Mesendoderm (in vitro differentiated cells): ENCODE measurements at regions not wholly inside any gene's neighbourhood (a gene's known extent, or its start where the extent isn't known, plus 50 kb on each side); places are given as distances from the start of the nearest gene placed in this dataset.

Experiments
- DNase-seq: peaks from one replicate; pipeline ENCODE4 v3.0.0; 2013
- H2AK5ac ChIP-seq: 2 replicates; pipeline ENCODE4 v1.6.1; 2013; ENCODE audit warnings: low read length, inconsistent platforms
- H2BK120ac ChIP-seq: 2 replicates; pipeline ENCODE4 v1.6.1; 2013; ENCODE audit warnings: low read depth, mild to moderate bottlenecking, low read length, moderate library complexity, mixed read lengths
- H2BK15ac ChIP-seq: replicated peaks from 2 replicates; pipeline ENCODE4 v1.6.1; 2013; ENCODE audit warnings: low read depth, mild to moderate bottlenecking, moderate library complexity
- H2BK5ac ChIP-seq: 2 replicates; pipeline ENCODE4 v1.6.1; 2013; ENCODE audit warnings: low read length, inconsistent platforms
- H3K18ac ChIP-seq: 2 replicates; pipeline ENCODE4 v1.6.1; 2013; ENCODE audit warnings: mild to moderate bottlenecking, low read length, mixed read lengths
- H3K23ac ChIP-seq: one replicate; pipeline ENCODE4 v1.6.1; 2013; ENCODE audit warnings: low read length
- H3K27ac ChIP-seq: 2 replicates; pipeline ENCODE4 v1.5.1; 2013; ENCODE audit warnings: low read depth, mild to moderate bottlenecking, inconsistent platforms, low read length, moderate library complexity
- H3K27me3 ChIP-seq: 2 replicates; pipeline ENCODE4 v1.6.1; 2013; ENCODE audit warnings: low read length, control low read depth, mild to moderate bottlenecking, inconsistent platforms; ENCODE audit not compliant: insufficient read depth, poor library complexity
- H3K36me3 ChIP-seq: 2 replicates; pipeline ENCODE4 v1.6.1; 2013; ENCODE audit warnings: low read length, inconsistent platforms; ENCODE audit not compliant: control insufficient read depth, insufficient read depth
- H3K4ac ChIP-seq: one replicate; pipeline ENCODE4 v1.6.1; 2013; ENCODE audit warnings: low read depth, mild to moderate bottlenecking, low read length, moderate library complexity
- H3K4me1 ChIP-seq: 2 replicates; pipeline ENCODE4 v1.6.1; 2013; ENCODE audit warnings: low read depth, low read length, inconsistent platforms; ENCODE audit not compliant: control insufficient read depth
- H3K4me2 ChIP-seq: 2 replicates; pipeline ENCODE4 v1.6.1; 2013; ENCODE audit warnings: low read length
- H3K4me3 ChIP-seq: 2 replicates; pipeline ENCODE4 v1.5.1; 2013; ENCODE audit warnings: mild to moderate bottlenecking, low read length
- H3K56ac ChIP-seq: one replicate; pipeline ENCODE4 v1.6.1; 2013; ENCODE audit warnings: low read length
- H3K79me1 ChIP-seq: 2 replicates; pipeline ENCODE4 v1.6.1; 2013; ENCODE audit warnings: low read length, inconsistent platforms
- H3K79me2 ChIP-seq: 2 replicates; pipeline ENCODE4 v1.6.1; 2013; ENCODE audit warnings: mild to moderate bottlenecking, low read length; ENCODE audit not compliant: control insufficient read depth, insufficient read depth
- H3K9ac ChIP-seq: 2 replicates; pipeline ENCODE4 v1.6.1; 2013; ENCODE audit warnings: low read length, inconsistent platforms
- H4K5ac ChIP-seq: one replicate; pipeline ENCODE4 v1.6.1; 2013; ENCODE audit warnings: low read length
- H4K8ac ChIP-seq: one replicate; pipeline ENCODE4 v1.6.1; 2013; ENCODE audit warnings: low read depth, mild to moderate bottlenecking, control low read depth, low read length, moderate library complexity
- WGBS: extraction: QIAGEN DNeasy Blood & Tissue Kit; methylation state at CpG from one replicate; pipeline ENCODE4 v1.1.7; 2013; ENCODE audit warnings: low lambda C conversion rate, missing lambda C conversion rate; ENCODE audit not compliant: insufficient coverage; ENCODE audit errors: extremely low coverage; 5-methylcytosine and 5-hydroxymethylcytosine counted together

DNA sequence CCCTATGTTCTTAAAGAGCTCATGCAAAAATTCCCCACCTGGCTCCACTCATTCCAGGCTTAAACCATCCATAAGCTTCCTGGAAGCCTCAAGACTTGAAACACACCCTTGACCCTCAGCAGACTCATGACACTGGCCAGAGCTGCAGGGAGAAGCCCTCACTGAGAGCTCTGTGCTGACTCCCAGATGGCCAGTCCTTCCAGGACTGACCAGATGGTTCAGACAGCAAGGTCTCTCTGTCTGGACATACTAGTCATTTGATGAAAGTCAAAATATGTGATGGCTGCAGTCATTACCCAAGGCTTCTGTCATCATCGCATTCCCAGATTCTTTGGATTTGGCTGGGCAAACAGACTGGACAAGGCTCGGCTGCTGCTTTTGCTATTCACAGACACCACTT, 397.4 kb downstream of the FOXO1 start:
- WGBS: no CpG with 5 or more reads among the region's 2 CpGs
- Histone ChIP-seq H3K36me3 (no peaks in the 10 kb centered on the region), H3K18ac (no peak overlapping the region), H3K56ac (no peak overlapping the region), H2BK120ac (no peak overlapping the region), H3K27me3 (no peaks in the 10 kb centered on the region), H2BK5ac (no peak overlapping the region), H3K4me1 (peaks cover 1% of the 10 kb centered on the region), H4K8ac (no peak overlapping the region), H4K5ac (no peak overlapping the region), H3K79me1 (no peaks in the 10 kb centered on the region), H3K23ac (no peak overlapping the region), H3K27ac (no peak overlapping the region), H2BK15ac (no peak overlapping the region), H3K4ac (no peak overlapping the region), H3K4me2 (no peak overlapping the region), H2AK5ac (no peak overlapping the region), H3K79me2 (no peaks in the 10 kb centered on the region), H3K9ac (no peak overlapping the region), H3K4me3 (no peak overlapping the region)
- no peak for DNase-seq

GRCh38 chr13:40270726-40271125, 395.7 kb downstream of the FOXO1 start:
- WGBS: no CpG with 5 or more reads among the region's 1 CpG
- Histone ChIP-seq H2BK120ac (no peak overlapping the region), H3K4me3 (no peak overlapping the region), H3K56ac (no peak overlapping the region), H2BK5ac (no peak overlapping the region), H3K4ac (no peak overlapping the region), H3K79me2 (no peaks in the 10 kb centered on the region), H3K4me1 (peaks cover 1% of the 10 kb centered on the region), H3K27ac (no peak overlapping the region), H3K4me2 (no peak overlapping the region), H2AK5ac (no peak overlapping the region), H3K79me1 (no peaks in the 10 kb centered on the region), H3K9ac (no peak overlapping the region), H3K23ac (no peak overlapping the region), H4K8ac (no peak overlapping the region), H4K5ac (no peak overlapping the region), H2BK15ac (no peak overlapping the region), H3K36me3 (no peaks in the 10 kb centered on the region), H3K18ac (no peak overlapping the region), H3K27me3 (no peaks in the 10 kb centered on the region)
- DNase-seq: no peak

GRCh38 chr13:40271271-40271885, 395.1 kb downstream of the FOXO1 start:
- Histone ChIP-seq H4K5ac (no peak overlapping the region), H2BK5ac (no peak overlapping the region), H3K36me3 (no peaks in the 10 kb centered on the region), H3K56ac (no peak overlapping the region), H2BK15ac (no peak overlapping the region), H3K4me3 (no peak overlapping the region), H3K4me2 (no peak overlapping the region), H3K9ac (no peak overlapping the region), H3K79me2 (no peaks in the 10 kb centered on the region), H3K27me3 (no peaks in the 10 kb centered on the region), H3K4ac (no peak overlapping the region), H4K8ac (no peak overlapping the region), H2AK5ac (no peak overlapping the region), H2BK120ac (no peak overlapping the region), H3K23ac (no peak overlapping the region), H3K27ac (no peak overlapping the region), H3K4me1 (peaks cover 1% of the 10 kb centered on the region), H3K79me1 (no peaks in the 10 kb centered on the region), H3K18ac (no peak overlapping the region)
- no CpG with 5 or more reads among the region's 7 CpGs for whole genome bisulfite sequencing
- no peak for DNase-seq

DNA sequence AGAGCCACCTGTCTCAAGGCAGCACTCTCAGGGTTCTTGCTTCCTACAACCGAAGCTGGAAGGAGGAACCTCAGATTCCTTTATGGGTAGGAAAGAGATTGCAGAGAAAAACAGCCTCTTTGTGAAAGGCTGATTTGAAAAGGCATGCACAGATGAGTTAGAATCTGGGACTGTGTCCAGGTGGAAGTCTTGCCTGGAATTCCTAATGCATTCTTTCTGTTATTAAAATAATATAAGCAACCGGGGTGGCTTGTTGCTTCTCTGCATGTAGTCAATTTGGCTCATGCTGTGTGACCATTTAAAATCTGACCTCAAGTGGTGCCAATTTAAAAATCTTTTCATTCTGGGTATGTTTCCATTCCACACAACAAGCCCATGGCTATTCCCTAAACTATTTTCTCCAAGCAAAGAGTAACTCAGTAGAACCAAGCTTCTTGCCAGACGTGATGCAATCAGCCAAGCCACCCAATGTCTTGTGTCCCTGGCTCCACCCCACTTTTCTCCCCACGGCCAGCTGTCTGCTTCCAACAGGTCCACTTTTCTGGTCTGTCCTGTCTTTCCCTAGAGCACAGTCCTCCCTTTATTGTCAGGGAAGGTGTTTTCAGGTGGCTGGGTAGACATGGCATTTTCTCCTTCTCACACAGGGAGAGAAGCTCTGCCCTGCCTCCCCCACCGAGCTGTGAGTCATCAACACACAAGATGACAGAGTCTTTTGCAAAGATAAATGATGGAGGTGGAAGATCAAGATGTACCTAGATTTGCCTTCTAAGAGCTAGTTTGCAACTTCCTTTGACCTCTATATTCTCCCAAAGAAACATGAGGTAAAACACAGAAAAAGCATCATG, 394.3 kb downstream of the FOXO1 start:
- Histone ChIP-seq H2BK120ac (no peak overlapping the region), H3K9ac (no peak overlapping the region), H3K4me2 (no peak overlapping the region), H3K56ac (no peak overlapping the region), H4K5ac (no peak overlapping the region), H3K27ac (no peak overlapping the region), H3K36me3 (no peaks in the 10 kb centered on the region), H2BK15ac (no peak overlapping the region), H3K79me2 (no peaks in the 10 kb centered on the region), H3K27me3 (no peaks in the 10 kb centered on the region), H3K4me3 (no peak overlapping the region), H3K23ac (no peak overlapping the region), H2AK5ac (no peak overlapping the region), H2BK5ac (no peak overlapping the region), H4K8ac (no peak overlapping the region), H3K18ac (peak overlapping the region; percentile 11), H3K79me1 (no peaks in the 10 kb centered on the region), H3K4ac (no peak overlapping the region), H3K4me1 (peaks cover 1% of the 10 kb centered on the region)
- no CpG with 5 or more reads among the region's 5 CpGs for WGBS
- peak; percentile 23 for DNase-seq

DNA sequence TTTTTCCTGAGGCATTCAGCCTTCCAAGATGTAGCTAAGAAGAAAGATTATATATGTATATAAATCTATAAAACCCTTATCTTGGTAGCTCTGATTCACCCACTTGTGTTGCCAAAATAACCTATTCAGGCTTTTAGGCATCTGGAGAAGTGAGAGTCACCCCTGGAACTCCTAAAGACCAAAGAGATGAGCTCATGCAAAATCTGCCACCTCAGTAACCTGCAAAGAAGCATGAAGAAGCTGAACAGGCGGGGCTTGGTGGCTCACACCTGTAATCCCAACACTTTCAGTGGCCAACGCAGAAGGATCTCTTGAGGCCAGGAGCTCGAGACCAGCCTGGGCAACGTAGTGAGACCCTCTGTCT, 393.7 kb downstream of the FOXO1 start:
- Histone ChIP-seq H3K36me3 (no peaks in the 10 kb centered on the region), H3K9ac (no peak overlapping the region), H4K8ac (no peak overlapping the region), H3K4me3 (no peak overlapping the region), H3K79me1 (no peaks in the 10 kb centered on the region), H3K18ac (no peak overlapping the region), H2BK5ac (no peak overlapping the region), H3K27me3 (no peaks in the 10 kb centered on the region), H3K4me1 (peaks cover 1% of the 10 kb centered on the region), H3K27ac (no peak overlapping the region), H2BK15ac (no peak overlapping the region), H3K4me2 (no peak overlapping the region), H3K23ac (no peak overlapping the region), H4K5ac (no peak overlapping the region), H3K79me2 (no peaks in the 10 kb centered on the region), H2BK120ac (no peak overlapping the region), H3K4ac (no peak overlapping the region), H2AK5ac (no peak overlapping the region), H3K56ac (no peak overlapping the region)
- no CpG with 5 or more reads among the region's 4 CpGs for WGBS
- no peak for DNase-seq
